GM21526 (cell line): ENCODE measurements at regions not wholly inside any gene's neighbourhood (a gene's known extent, or its start where the extent isn't known, plus 50 kb on each side); places are given as distances from the start of the nearest gene placed in this dataset.
"Not testable (repeated sequence)": the region's sequence is repeated elsewhere in the genome, so short reads cannot be mapped to it uniquely, and the experiment has no call there.

Source experiments
- ATAC-seq: cut with Tn5 transposase; IDR thresholded peaks from one replicate; pipeline ENCODE4 v1.9.1; 2021; ENCODE audit warnings: moderate library complexity; ENCODE audit not compliant: unreplicated experiment, low FRiP score

DNA sequence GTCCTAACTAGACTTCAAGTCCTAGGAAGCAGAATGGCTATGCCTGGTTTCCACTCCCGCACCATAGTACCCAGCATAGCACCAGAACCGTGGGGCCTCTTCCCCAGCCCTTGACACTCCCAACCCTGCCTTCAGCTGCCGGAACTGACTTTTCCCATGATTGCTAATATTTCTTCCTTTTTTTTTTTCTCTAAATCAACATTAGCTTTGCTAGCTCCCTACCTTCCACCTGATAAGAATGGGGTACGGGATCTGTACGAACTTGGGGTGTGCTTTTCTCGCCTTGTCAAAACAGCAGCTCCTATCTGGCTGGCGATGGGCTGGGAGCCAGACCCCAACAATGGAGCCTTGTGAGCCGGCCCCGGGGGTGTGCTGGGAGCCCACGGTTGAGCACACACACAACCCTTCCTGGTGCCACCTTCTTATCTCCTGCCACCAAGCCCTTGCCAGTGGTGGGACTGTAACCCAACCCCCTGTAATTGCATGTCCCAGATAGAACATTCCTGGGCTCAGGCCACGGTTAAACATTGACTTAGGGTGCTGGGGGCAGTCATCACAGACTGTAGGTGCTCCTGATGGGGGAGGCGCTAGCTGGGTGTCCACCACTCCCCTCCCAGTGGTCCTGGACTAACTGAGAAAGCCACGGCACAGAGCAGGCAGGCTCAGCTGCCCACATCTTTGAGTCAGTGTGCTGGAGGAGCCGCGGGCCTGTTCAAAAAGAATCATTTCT is 213.0 kb upstream of the HAAO start:
- ATAC-seq = no peak

DNA sequence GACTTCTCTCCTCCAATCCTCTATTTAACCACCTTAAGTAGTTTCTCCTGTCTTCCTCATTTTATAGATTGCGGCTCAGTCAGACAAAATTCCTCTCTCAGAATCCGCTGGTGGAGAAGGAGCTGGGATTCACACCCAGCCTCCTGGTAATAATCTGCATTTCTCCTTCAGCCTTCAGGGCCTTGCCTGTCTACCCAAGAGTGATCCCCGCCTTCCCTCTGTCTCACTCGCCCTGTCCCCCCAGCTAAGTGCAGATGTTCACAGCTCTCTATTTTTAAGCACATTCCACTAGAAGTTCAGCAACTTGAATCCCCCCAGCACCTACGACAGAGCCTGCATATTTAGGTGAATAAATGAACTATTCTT is 212.5 kb upstream of the HAAO start:
- ATAC-seq = no peak

GRCh38 chr2:43004126-43004865 is 211.9 kb upstream of the HAAO start:
- ATAC-seq = not testable (repeated sequence)

DNA sequence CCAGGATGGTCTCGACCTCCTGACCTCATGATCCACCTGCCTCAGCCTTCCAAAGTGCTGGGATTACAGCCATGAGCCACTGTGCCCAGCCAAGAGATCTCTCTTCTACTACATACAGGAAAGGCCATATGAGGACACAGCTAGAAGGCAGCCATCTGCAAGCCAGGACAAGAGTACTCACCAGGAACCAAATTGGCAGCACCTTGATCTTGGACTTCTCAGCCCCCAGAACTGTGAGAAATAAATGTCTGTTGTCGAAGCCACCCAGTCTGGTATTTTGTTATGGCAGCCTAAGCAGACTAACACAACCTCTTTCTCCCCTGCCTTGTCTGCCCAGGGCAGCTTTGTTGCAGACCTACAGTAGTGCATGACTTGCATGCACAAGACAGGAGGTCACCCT is 211.3 kb upstream of the HAAO start:
- ATAC-seq = no peak

- ATAC-seq = no peak
Observed at GRCh38 chr2:43001787-43002468, 209.5 kb upstream of the HAAO start.

DNA sequence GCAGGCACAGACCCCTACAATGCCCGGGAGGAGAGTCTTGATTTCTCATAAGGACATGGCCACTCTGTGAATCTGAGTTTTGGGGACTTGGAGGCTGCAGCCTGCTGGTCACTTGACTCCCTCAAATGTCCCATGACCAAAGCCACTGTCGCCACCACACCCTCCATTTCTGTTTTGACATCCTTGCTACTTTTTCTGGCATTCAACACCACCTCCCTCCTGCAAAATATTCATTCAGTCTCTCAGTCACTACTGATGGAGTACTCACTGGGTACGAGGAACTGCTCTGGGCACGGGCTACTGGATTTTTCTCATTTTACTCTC is 208.6 kb upstream of the HAAO start:
- ATAC-seq = no peak

DNA sequence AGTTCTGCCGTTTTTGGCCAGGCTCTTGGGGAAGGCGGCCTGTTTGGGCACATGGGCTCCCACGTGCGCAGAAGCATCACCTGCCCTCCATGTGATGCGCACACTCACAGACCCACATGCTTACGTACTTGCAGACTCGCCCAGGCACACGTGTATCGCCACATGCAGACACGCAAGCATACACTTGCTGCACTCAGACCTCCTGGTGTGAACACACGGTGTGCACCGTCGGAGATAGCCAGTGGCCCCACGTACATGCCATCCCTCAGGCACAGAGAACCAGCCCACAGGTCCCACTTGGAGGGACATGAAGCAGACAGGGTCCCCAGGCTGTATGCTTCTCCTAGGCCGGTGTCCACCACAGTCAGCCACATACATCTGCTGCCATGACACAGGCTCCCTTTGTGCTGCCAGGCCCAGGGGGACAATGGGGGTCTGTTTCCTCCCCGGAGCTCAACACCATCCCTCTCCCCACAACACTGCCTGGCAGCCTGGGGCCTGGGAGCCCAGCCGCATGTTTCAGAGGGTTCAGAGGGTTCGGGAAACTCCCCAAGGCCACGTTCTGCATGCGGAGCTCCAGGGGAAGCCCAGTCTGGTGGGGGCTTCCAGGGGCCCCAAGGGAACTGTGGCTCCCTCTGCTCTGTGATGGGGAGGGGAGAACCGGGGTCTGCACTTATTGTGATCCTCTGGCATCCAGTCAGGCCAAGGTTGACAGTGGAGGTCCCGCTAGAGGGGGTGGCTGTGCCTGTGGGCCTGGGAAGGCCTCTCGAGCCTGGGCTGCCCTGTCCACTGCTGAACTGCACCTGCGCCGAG is 208.1 kb upstream of the HAAO start:
- ATAC-seq = no peak

GRCh38 chr2:42999856-43000241 is 207.5 kb upstream of the HAAO start:
- ATAC-seq = no peak

- no peak for ATAC-seq
Observed at GRCh38 chr2:42999391-42999841, 207.0 kb upstream of the HAAO start.

DNA sequence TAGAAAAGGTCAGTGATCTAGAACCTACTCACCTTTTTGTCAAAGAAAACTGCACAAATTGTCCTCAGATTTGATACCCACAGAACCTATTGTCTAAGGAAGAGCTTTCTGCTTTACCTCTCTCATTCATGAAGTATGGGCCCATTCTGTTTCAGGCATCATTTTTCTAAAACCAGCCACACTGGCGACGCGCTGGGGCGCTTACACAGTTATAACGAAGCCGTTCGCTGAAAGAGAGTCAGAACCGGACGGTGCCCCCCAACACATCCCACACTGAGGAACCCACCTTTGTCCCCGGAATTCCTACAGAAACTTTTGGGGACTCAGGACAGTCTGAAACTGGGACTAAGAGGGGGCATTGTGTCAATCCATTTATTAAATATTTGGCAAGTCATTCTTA is 206.3 kb upstream of the HAAO start:
- ATAC-seq = no peak

DNA sequence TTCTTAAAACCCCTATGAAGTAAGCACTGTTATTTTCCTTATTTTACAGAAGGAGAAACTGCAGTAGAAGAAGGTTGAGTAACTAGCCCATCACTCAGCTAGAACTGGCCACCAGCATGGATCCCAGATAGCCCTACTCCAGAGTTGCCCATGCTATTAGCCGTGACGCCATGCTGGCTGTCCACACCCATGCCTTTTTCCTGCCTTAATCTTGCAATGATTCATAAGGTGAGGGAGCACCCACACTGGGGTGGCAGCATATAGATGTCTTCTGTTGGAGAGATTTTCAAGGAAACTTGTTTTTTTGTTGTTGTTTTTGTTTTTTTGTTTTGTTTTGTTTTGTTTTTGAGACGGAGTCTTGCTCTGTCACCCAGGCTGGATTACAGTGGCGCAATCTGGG is 204.1 kb upstream of the HAAO start:
- ATAC-seq = no peak

DNA sequence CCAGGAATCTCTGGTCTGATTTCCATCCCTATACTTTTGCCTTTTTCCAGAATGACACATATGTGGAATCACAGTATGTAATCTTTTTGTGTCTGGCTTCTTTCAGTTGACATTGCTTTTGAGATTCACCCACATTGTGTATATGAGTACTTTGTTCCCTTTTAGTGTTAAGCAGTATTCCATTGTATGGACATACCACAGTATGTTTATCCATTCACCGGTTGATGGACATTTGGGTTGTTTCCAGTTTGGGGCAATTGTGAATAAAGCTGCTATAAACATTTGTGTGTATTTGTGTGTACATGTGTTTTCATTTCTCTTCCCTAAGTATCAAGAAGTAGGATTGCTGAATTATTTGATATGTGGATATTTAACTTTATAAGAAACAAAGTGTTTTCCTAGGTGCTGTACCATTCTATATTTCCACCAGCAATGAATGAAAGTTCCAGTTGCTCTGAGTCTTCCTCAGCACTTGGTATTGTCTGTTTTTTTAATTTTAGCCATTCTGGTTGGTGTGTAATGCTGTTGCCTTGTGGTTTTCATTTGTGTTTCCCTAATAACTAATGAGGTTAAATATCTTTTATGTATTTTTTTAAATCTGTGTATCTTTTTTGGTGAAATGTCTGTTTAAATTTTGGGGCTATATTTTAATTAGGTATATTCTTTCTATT is 203.5 kb upstream of the HAAO start:
- no peak for ATAC-seq

- ATAC-seq = not testable (repeated sequence)
Observed at GRCh38 chr2:42989283-42990081, 197.1 kb upstream of the HAAO start.

- ATAC-seq = not testable (repeated sequence)
Observed at GRCh38 chr2:42988055-42988454, 195.7 kb upstream of the HAAO start.

- no peak for ATAC-seq
Observed at GRCh38 chr2:42987112-42987922, 194.9 kb upstream of the HAAO start.

DNA sequence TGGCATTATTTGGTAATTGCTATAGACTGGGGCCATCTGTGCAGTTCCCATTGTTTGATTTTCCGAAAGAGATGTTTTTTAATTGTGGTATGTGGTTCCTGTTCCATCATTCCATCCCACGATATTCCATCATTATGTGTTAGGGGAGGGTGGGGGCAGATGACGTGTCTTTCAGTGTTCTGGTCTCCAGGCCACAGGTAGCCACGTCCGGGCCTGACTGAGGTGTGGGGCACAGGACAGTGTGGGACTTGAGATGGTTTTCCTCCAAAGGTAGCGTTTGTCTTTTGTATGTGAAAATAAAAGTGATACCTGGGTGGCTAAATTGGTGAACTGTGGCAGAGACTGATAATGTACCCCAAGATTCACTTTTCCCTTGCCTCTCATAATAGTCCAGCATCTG is 192.2 kb upstream of the HAAO start:
- ATAC-seq = no peak

DNA sequence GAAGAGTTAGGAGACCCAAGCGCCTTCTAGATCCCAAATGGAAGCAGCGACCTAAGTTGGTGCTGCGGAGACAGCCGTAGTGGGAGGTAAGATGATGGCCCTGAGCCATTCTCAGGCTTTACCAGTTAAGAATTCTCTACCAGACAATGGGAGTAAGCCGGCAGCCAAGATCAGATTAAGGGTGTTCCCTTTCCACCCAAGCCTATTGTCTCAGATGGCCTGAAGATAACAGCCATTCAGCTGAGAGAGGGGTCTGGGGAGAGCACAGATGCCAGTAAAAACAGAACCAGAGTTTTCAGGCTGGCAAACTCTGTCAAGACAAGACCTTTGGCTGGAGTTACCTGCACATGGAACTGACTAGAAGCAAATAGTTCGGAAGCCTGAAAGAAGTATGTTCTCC is 191.7 kb upstream of the HAAO start:
- ATAC-seq = no peak

DNA sequence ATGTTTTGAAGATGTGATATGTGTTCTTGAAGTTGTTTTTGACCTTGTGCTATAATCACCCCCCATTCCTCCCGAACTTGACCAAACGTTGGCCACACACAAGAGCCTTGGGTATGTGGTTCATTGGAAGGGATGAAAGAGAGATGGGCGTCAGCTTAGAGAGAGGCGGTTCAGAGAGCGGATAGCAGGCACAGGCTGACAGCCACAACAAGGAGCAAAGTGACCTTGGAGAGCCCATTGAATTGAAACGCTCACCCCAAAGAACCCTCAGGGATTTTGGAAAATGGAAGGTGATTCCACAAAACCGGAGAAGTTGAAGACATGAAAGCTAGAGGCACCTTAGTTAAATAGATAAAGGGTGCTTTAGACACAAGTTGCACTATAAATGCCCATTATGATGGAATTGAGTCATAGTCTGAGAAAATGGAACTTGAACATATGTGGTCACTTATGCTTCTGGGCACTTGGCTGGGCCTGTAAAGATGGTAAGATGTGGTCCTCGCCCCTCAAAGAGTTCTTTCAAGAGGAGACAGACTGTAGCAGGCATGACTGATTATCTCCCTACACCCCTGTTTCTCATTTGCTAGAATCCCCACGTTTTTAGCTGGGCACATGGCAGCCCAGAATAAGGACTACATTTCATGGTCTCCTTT is 188.5 kb upstream of the HAAO start:
- no peak for ATAC-seq
